ENCODE measurements at regions not wholly inside any gene's neighbourhood (a gene's known extent, or its start where the extent isn't known, plus 50 kb on each side); places are given as distances from the start of the nearest gene placed in this dataset.

DNA sequence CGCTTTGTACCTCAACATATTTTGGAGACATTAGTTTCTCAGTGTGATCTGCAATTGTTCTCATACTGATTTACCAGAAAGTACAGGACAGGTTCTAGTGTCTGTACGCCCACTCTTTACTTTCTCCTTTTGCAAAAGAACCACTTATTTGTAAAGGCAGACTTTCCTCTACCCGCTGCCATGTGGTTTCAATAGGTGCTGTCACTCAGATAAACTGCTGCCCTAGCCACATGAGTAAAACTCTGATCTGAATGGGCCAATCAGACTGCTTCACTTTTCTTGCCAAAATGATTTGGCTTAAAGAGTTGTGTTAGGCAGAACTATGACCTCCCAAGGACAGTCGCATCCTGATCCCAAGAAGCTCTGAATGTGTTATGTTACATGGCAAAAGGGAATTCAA lies 984.6 kb upstream of the NR2F2 start:
- in situ Hi-C loops (cut with HindIII; ENCODE audit: low sequenced_read_pairs), result no loop called here

DNA sequence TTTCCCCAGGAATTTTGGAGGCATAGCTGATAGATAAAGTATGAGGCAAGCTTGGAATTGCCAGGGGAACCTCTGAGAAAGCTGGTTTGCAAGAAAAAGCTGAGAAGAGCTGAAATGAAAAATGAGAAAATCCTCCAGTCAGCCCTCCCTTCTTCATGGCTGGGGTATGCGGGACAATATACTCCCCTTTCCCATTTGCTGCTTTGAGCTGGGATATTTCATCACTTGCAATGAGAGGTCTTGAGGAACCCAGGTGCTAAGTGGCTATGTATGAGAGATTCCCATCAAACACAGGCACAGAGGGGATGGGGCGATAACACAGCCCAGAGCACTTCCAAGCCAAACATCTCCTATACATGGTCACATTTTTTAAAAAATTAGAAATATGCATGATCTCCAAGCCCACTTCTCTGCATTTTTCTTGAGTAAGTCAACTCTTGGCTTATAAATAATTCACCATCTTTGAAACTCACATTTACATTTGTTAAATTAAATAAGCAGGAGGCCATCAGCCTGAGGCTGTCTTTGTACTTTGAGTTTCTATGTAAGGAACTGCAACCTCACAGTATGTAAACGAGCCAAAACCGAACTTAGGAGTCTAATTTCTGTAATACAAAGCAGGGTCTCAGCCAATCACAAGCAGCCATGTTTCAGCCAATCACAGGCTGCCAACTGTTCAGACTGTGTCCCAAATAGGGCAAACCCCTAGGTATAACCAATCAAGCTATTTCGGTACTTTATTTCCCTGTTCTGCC lies 983.6 kb upstream of the NR2F2 start:
- in situ Hi-C loops (cut with HindIII; ENCODE audit: low sequenced_read_pairs), result no loop called here

DNA sequence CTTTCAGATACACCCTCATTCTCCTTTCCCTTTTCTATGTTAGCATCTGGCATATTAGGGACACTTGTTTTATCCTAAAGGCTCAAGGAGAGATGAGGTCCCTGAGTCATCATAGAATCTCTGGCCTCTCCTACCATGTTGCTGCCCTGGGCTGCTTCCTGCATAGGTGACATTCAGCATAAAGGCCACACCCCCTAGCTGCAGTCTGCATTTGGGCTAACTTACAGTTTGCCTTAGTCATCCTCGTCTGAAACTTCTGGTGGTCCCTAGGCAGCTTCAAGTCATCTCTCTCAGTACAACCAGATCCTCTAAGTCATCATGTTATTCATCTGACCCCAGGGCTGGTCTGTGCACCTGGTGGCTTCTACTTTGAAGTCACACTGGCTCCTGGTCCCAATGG lies 982.7 kb upstream of the NR2F2 start:
- in situ Hi-C loops (cut with HindIII; ENCODE audit: low sequenced_read_pairs), result no loop called here

DNA sequence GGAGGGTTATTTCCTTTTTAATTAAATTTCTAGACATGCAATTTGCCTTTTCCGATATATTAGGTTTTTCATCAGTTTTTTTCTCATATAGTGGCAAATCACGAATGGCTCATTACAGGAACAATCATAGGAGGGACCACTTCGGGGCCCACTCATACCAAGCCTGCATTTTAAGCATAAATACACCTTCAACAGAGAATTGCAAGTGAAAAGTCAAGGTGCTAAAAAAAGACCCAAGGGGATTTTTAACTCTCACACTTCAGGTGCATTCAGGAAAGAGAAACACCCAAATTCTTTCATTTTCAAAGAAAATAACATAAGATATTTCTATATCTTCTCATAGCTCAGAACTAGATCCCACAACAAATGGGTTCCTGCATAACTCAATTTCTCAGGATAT lies 979.6 kb upstream of the NR2F2 start:
- in situ Hi-C loops (cut with HindIII; ENCODE audit: low sequenced_read_pairs), result no loop called here

DNA sequence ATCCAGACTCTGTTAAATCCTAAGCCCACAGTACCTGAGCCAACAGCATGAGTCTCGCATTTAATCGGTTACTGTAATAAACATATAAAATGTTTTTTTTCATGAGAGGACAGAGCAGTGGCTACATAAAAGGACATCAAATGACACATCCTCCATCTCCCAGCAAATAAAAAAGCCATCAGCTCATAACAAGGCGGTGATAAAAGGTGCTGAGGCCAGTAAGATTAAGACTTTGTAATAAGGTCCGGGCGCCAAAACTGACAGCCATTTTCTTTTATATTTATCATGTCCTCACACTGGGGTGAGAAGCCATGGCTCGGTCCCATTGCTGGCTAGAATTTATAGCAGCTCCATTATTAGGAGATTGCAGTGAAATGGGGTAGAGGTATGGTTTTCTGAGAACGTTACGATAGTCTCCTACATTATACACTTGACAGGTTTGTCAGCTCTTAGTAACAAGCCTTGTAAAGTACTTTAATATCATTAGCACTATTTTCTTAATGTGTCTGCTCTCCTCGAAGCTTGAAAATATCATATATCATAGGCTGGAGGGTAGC lies 977.8 kb upstream of the NR2F2 start:
- in situ Hi-C loops (cut with HindIII; ENCODE audit: low sequenced_read_pairs), result no loop called here

DNA sequence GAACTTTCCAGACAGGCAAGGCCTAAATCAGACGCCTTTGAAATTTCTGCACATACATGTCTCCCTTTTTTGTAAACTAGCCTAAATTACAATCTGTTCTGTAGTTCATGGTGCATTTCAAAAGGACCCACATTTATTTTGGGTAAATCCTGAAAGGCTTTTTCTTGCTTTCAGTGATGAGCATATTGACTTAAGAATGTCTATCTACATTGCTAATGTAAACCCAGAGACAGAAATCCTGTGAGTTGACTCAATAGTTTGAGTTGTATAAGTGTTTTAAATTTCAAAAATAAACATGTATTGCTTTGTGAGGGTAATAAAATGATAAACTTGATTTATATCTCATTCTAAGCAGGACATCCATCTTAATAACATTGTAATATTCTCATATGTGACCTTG lies 977.0 kb upstream of the NR2F2 start:
- in situ Hi-C loops (cut with HindIII; ENCODE audit: low sequenced_read_pairs), result no loop called here

DNA sequence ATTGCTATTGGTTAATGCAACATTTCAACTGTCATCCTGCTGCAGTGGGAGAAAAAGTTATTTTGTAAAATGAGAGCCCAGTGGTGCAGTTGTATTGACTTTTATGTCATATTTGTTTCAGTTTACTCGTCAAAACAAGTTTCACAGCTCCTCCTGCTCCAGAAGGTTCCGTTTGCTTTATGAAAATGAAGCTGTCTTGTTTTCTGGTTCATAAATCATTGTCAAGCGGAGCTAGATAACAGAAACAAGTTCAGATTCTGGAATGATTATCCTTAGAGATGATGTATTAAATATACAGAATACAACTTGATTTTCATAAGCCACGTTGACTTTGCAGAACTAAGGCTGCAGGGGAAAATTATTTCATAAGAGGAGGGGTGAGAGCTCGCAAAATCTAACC lies 970.5 kb upstream of the NR2F2 start:
- in situ Hi-C loops (cut with HindIII; ENCODE audit: low sequenced_read_pairs), result no loop called here

DNA sequence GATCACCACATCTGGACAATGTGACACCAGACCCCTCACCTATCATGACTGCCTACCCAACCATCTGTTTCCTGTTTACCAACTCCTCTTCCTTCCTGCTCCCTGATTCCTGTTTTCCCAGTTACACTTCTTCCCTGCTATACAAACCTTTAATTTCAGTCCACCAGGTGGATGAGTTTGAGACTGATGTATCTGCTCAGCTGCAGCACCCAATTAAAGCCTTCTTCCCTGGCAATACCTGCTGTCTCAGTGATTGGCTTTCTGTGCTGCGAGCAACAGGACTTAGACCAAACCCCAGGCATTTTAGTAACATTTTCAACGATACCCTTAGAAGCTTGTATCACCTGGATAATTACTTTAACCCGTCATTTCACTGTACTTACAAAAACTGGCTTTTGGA lies 968.2 kb upstream of the NR2F2 start:
- in situ Hi-C loops (cut with HindIII; ENCODE audit: low sequenced_read_pairs), result no loop called here

DNA sequence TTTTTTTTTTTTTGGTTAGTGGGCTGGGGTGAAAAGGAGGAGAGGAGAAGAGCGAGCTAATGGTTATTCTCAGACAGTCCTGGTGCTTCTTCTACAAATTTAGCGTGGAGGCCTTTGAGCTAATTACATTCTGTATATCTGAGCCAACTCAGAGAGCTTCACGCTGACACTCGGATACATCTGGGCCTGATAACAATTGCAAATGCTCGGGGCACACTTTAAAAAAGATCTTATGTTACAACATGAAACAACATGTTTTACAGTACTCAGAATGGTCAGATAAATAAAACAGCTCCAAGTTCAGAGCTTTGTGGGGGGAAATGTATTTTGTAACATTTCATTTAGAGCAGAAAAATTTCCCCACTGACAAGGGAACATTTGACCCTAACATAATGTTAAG lies 966.9 kb upstream of the NR2F2 start:
- in situ Hi-C loops (cut with HindIII; ENCODE audit: low sequenced_read_pairs), result no loop called here

DNA sequence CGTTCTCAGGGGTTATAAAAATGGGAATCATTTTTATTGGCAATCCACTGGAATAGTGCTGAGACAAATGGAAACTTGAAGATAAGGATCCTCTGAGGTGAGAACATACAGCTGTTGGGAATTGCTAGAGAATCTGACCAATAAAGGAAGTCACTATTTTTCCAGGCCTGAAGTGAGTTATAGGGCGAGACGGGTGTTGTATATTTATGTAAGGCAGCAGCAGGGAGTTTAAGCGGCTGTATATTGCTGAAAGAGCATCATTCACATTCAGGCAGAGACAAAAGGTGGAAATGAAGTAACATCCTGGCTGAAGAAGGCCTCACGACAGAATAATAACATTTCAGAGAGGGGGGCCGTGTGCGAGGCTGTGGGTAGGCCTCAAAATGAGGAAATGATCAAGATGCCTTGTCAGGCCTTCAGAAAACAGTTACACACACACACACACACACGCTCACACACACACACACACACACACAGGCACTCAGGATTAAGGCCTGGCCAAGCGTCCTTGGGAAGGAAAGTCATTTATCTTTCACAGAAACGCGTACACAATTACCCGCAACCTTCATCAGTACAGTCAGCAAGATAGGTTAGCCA lies 964.9 kb upstream of the NR2F2 start:
- in situ Hi-C loops (cut with HindIII; ENCODE audit: low sequenced_read_pairs), result no loop called here

DNA sequence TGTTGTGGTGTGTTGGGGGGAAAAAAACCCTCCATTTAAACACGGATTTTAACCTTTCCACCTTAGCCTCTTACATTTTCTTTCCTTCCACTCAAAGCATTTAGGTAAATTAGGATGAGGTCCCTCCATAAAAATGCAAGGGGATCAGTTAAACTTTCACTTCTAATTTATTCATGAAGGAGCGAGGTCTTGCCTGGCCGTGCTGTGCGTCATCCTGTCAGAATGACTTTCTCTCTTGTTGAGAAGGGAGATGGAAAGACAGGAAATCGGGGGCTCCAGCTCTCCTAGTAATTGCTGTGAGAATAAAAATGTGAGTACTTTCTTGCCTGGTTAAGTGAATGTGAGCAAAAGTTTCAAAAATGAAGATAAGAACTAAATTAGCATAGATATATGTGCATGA lies 962.3 kb upstream of the NR2F2 start:
- in situ Hi-C loops (cut with HindIII; ENCODE audit: low sequenced_read_pairs), result no loop called here

DNA sequence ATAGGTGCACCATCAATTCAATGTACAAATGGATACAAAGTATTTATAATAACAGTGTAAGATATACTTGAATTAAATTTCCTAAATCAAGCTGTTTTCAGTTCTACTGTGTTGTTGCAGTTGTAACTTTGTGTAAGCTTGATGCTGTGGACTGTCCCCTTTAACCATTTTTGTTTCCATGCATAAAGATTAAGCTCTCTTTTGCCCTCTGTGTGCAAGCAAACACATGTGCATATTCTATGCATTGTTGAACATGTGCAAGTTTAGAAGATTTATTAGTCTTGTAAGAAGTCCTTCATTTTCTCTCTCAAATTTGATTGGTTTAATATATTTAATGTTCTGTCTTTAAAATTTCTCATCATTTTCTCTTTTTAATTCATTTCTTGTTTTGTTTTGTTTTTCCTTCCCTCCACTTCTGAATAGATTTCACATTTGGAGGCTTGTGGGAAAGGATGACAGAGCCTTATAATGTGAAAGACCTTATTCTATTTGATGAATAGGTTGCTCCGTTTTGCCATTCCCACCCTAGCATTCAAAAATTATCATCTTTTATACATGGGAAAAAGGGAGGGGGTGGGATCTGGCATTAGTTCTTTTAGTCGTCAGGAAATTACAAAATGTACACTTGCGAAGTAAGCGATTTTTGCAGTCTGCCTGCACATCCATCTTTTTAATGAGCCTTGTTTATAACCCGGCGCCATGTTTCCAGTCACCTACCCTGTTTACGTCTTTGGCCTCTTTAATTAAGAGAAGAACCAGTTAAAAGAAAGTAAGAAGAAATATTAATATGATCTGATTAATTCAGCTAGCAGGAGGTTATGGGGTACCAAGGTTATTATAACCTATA lies 961.5 kb upstream of the NR2F2 start:
- in situ Hi-C loops (cut with HindIII; ENCODE audit: low sequenced_read_pairs), result no loop called here

DNA sequence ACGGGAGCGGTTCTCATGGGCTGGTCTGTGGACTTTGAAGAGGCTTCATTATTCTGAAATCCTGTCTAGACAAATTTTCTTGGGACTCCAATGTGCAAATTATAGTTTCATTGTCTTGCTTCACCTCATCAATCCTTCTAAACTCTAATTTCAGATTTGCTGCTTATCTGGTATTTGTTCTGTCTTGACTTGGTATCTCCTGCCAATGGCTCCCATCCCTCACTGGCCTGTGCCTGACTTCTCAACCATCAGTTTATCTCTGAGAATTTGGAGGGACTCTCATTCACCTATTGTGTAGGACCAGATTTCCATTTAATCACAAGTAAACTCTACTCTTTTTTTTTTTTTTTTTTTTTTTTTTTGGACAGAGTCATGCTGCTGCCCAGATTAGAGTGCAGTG lies 960.2 kb upstream of the NR2F2 start:
- in situ Hi-C loops (cut with HindIII; ENCODE audit: low sequenced_read_pairs), result no loop called here

DNA sequence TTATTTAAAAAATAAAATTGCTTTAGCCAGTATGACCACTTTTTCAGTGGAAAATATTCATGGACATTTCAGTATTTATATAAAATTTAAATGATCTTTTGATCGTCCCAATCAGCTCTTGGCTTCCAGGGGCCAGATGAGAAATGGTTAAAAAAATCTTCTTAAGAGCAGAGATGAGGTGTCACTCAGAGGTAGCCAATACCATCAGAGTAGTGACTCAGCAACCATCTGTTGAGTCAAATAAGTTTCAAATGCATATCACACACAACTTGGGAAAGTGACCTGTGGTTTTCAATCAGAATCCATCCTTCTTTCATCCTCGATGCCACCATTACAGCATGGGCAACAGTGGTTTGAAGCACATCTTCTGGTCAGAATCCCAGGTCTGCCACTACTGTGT lies 958.8 kb upstream of the NR2F2 start:
- in situ Hi-C loops (cut with HindIII; ENCODE audit: low sequenced_read_pairs), result no loop called here

DNA sequence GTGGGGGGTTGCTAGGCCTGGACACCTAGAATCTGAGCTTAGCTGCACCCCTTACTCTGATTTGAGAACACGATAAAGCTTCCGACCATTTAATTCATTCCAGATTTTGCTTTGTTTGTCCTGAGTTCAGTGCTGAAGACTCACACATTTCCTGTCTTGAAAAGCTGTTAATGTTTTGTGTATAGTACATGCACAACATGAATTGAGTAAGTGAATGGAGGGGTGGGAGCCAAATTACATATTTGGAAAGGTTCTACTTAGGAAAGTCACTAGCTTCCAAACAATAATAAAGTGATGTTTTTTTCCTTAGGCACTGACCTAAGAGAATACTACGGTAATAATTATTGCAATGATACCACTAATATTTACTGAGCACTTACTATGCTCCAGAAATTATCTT lies 955.2 kb upstream of the NR2F2 start:
- in situ Hi-C loops (cut with HindIII; ENCODE audit: low sequenced_read_pairs), result no loop called here

DNA sequence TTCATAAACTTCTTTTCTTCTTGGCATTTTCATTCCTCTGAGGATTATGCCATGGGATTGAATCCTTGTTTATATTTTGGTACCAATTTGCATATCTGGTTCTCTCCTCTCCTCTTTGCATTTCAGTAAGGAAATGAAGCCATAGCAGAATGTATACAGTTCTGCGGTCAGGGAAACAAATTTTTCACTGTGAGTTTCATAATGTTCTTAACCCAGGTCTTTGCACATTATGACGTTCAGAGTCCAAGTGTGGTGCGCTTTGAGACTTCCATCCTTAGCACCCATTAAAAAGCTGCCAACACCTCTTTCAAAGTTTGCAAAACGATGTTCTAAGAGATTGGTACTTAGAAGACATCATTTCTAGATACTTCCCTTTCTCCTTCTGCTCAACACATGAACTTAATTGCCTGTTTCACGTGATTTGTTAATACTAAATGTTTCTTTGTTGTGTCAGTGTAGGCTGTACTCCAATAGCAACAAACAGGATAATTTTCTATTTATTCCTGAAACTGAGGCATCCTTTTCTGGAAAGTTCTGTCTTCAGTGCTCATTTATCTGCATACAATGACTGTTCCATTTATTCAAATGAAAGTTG lies 953.1 kb upstream of the NR2F2 start:
- in situ Hi-C loops (cut with HindIII; ENCODE audit: low sequenced_read_pairs), result no loop called here

DNA sequence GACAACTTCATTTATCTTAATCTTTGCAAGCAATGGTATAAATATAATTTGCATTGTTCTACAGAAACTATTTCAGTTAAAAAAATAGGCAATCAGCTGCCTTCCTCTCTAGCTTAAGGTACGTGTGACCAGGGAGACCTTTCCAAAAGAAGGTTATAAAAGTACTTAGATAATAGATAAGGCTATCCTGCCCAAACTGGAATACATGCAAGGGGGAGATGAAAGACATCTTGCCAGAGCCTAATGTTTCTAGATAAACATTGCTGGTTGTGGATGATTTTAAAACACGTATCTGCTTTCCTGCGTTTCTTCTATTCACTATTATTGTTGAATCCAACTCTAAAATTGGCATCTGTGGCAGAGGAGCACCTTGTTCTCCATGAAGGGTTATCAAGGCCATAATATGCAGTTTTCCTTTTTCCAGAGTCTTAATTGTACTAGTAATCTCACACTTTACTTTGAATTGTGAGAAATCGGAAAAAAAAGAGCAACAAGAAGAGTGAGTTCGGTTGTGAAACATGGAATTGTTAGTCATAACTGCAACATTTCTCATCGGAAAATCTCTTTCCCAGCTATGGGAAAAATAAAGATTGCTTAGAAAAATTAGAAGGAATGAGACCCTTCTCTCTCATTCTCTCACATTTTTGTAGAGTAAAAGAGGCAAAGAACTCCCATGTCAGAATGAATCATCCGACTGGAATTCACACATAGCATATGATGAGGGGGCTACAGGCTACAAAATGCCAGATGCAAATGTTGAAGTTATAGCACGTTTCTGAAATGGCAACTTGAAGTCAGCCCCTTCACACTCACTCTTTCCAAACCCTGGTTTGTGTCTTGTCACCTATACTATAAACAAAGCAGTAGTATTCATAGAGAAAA lies 936.1 kb upstream of the NR2F2 start:
- in situ Hi-C loops (cut with HindIII; ENCODE audit: low sequenced_read_pairs), result no loop called here

DNA sequence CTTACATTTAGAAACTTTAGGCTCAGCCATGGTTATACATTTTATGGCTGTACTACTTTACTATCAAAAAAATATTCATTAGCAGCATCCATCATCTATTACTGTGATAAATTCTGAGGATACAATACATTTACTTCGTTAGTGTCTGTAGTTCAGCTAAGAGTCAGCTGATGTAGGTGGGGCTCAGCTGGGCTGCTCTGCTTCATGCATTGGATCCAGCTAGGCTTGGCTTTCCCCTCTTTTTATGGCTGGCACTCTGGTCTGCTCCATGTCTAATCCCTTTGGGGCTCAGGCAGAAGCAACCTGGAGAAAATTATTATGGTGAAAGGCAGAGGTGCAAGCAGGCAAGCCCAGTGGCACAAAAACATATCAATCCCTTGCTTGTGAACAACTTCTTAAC lies 930.1 kb upstream of the NR2F2 start:
- in situ Hi-C loops (cut with HindIII; ENCODE audit: low sequenced_read_pairs), result no loop called here

DNA sequence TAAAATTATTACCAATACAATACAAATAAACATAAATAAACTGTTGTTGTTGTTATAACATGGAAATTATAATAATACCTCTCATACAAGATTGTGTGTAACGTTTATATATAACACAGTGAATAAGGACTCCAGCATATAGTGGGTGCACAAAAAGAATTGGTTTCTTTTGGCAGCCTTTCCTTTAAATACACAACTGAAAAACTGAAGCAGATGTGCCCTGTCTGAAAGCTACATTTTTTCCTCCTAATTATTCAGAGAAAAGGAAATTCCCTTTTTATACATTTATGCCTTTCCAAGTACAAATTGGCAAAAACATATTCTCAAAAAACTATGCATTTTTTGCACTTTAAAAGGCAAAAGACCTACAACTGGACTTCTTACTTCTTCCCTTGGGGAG lies 928.9 kb upstream of the NR2F2 start:
- in situ Hi-C loops (cut with HindIII; ENCODE audit: low sequenced_read_pairs), result no loop called here

DNA sequence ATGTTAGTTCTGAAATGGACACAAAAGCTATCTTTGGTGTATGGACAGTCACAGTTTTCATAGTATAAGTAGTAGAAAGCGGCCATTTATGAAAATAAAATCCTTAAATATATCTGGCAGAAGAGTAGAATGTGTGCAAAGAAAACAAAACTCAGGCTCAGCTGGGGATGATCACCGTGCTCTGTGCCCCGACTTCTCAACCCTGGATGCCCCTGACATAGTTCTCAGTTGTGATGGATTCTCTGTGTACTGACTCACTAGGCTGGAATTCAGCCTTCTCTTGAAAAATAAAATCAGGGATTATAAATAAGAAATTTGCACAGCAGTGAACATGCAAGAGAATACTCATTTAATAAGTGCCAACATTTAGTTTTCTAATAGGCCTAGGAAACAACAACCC lies 925.1 kb upstream of the NR2F2 start:
- in situ Hi-C loops (cut with HindIII; ENCODE audit: low sequenced_read_pairs), result no loop called here
